NCI-H146 treated with DMSO at 0.1 percent for 48 hours (cell line): ENCODE measurements at regions not wholly inside any gene's neighbourhood (a gene's known extent, or its start where the extent isn't known, plus 50 kb on each side); places are given as distances from the start of the nearest gene placed in this dataset.

ENCODE experiments used
- DNase-seq: peaks from one replicate; lab custom pipeline; 2025; ENCODE audit not compliant: unreplicated experiment; lab: John Stamatoyannopoulos, UW

GRCh38 chr7:67807826-67808225 lies 811.2 kb downstream of the TYW1 start:
- no peak for DNase-seq

GRCh38 chr7:67809586-67809985 lies 813.0 kb downstream of the TYW1 start:
- no peak for DNase-seq

- no peak for DNase-seq
Measured at GRCh38 chr7:67813621-67814292, 817.1 kb downstream of the TYW1 start.

DNA sequence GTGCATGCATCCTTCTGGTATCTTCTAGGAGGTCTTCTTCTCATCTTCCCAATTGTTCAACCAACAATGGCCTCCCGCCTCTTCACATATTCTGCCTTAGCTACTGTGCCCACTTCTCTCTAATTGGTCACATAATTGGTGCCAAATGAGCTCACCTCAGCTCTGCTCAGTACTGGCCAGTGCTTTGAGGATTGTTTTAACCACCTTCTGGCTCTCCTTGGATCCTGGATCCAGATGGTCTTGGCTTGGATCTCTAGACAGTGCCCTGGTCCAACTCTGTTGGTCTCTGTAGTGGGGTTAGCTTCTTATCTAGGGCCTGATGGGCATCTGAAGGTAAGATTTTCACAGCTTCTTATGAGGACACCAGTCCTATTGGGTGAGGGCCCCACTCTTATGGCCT lies 820.8 kb downstream of the TYW1 start:
- DNase-seq = no peak

DNA sequence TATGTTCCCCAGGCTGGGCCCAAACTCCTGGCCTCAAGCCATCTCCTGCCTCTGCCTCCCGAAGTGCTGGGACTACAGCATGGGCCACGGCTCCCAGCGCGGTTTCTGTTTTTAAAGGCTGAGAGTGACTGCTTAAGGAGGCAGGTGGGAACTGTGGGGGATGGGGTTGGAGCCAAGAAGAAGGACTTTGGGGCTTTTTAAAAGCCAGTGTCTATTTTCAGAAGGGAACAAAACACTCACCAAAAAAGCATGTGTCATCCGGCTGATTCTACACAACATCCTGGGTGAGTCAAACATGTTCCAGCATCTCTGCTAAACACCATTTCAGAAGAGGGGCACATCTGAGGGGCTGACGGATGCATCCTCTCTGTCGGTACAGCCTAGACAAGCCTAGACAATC lies 824.5 kb downstream of the TYW1 start:
- DNase-seq = no peak

GRCh38 chr7:67823345-67823744 lies 826.7 kb downstream of the TYW1 start:
- no peak for DNase-seq

DNA sequence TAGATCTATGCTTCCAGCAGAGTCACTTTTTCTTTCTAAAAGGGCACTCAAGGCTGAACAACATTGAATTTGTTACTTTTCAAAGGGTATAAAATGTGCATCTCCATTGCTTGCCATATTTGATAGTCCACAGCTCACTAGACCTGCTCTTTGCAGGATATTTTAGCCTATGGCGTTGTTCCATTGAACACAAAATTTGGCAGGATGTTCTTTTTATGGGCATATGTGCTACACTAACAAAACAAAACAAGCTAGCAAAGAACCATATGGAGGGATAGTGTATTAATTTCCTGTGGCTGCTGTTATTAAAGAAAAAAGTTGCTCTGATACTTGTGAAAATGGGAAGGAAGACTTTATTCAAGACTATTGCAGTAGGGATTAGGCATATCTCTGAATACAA lies 828.7 kb downstream of the TYW1 start:
- DNase-seq = no peak

GRCh38 chr7:67841896-67842295 lies 845.3 kb downstream of the TYW1 start:
- DNase-seq = no peak

DNA sequence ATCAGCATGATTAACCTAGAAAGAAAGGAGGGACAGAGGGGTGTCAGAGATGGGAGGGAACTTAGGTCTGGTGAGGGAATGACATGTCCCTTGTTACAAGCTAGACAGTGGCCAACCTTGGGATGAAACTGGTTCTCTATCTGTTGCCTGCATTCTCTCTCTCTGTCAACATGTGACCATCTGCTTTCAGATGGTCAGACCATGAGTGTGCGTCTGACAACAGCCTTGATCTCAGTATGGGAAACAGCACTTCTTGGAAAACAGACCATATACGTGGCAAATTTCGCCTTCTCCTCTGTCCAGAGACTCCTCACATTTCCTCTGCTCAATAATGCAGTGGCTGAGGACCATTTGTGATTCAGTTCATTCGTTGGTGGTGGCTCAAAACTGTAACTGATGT lies 845.9 kb downstream of the TYW1 start:
- no peak for DNase-seq

DNA sequence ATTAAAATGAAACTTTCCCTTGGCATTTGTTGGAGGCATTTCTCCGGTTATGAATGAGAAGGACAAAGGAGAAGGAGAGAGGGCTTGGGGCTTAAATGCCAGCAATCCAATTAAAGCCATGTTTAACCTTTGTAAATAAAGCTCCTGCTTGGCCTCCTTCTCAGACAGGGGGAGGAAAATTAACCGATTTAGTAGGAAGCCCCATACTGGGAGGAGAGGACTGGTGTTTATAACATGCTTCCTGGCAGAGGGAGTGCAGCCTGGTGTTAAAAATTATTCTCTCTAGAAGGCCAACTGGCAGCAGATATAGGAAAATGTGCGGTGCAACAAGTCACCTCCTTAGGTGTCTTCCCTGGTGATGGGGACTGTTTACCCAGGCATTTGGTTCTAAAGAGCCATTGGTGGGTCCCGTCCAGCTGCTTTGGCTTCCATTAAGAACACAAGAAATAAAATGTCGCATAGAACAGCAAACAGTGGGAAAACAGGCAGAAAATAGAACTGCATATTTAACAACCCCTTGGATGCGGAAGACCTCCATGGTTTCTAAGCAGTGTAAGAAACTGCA lies 846.5 kb downstream of the TYW1 start:
- no peak for DNase-seq

DNA sequence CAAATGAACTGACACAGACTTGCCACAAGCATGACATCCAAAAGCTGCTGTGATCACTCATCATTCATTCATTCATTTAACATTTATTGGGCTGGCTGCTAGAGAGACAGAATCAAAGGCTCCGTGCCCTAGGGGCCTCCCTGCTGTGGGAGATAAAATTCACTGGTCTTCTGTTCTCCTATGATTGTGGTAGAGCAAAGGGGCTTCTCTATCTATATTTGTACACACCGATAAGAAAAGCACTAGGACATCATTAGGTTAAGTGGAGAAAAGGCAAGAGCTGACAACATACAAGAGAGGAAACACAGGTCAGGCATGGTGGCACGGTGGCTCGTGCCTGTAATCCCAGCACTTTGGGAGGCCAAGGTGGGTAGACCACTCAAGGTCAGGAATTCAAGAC lies 847.0 kb downstream of the TYW1 start:
- DNase-seq = no peak

DNA sequence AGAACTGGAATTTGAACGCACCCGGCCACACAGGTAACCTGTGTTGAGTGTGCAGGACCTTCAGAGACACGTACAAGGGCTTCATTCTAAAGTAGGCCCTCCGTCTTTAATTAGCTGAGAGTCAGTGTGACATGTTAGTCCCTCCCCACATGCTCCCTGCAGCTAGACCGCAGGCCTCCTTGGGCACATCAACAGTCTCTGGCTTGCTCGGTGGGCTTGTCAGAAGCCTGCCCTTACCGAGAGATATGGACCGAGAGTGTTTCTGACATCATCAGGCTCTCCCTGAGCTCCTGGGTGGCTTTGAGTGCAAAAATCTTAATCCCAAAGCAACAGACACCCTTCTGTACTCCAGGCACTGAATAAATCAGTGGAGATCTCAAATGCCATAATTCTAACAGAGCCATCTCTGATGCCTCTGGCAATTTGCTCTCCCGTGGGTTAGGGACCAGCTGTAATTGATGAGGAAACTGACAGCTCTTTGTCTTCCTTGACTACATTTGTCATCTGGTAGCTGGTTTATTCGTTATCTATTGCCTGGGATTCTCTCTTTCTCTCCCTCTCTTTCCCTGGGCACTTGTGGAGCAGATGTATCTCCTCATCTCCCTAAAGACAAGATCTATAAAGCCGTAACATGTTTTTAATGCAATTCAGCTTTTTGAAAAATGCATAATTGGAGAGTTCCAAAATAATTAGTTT lies 850.6 kb downstream of the TYW1 start:
- no peak for DNase-seq

GRCh38 chr7:67854221-67855178 lies 857.9 kb downstream of the TYW1 start:
- no peak for DNase-seq

- DNase-seq = no peak
Measured at GRCh38 chr7:67855322-67855721, 858.7 kb downstream of the TYW1 start.

GRCh38 chr7:67856046-67856445 lies 859.4 kb downstream of the TYW1 start:
- DNase-seq = no peak

DNA sequence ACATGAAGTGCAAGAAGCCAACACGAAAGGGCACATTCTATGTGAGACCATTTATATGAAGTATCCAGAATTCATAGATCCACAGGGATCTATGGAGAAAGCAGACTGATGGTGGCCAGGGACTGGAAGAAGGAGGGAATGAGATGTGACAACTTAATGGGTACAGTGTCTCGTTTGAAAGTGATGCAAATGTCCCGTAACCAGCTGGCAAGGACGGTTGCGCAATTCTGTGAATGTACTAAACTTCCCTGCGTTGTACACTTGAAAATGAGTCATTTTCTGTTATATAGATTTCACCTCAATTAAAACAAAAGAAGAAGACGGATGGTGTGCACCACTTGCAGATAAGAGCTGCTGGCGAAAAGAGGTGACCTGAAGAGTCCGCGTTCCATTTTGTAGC lies 861.1 kb downstream of the TYW1 start:
- no peak for DNase-seq

GRCh38 chr7:67858931-67859330 lies 862.3 kb downstream of the TYW1 start:
- no peak for DNase-seq

GRCh38 chr7:67863911-67864310 lies 867.3 kb downstream of the TYW1 start:
- no peak for DNase-seq

GRCh38 chr7:67866054-67866453 lies 869.4 kb downstream of the TYW1 start:
- DNase-seq = no peak

GRCh38 chr7:67866812-67867211 lies 870.2 kb downstream of the TYW1 start:
- no peak for DNase-seq

GRCh38 chr7:67870396-67870795 lies 873.8 kb downstream of the TYW1 start:
- DNase-seq = no peak
